HEK293T (cell line): ENCODE measurements at regions not wholly inside any gene's neighbourhood (a gene's known extent, or its start where the extent isn't known, plus 50 kb on each side); places are given as distances from the start of the nearest gene placed in this dataset.

Experiments
- CTCF ChIA-PET: fragments of 350-600 bp; formaldehyde crosslinking; extraction: SDS; loops from one replicate; lab custom pipeline; 2021; ENCODE audit warnings: antibody characterized with exemption, inconsistent platforms; lab: Yijun Ruan, JAX
- POLR2A ChIA-PET: fragments of 350-600 bp; formaldehyde crosslinking; extraction: SDS; loops from one replicate; lab custom pipeline; 2020; ENCODE audit warnings: antibody characterized with exemption, inconsistent platforms; lab: Yijun Ruan, JAX
- DNase-seq: peaks from one replicate; pipeline ENCODE4 v3.0.0; 2012; ENCODE audit warnings: mixed read lengths; ENCODE audit errors: extremely low spot score
- ARNT ChIP-seq: fragments of 450-650 bp; IDR thresholded peaks from 2 replicates; pipeline ENCODE4 v1.6.1; 2017; ENCODE audit warnings: mild to moderate bottlenecking
- BHLHE40 ChIP-seq: fragments of 450-650 bp; IDR thresholded peaks from 2 replicates; pipeline ENCODE4 v1.6.1; 2016; ENCODE audit warnings: mild to moderate bottlenecking, moderate library complexity, borderline replicate concordance
- CTBP1 ChIP-seq: fragments of 450-650 bp; IDR thresholded peaks from 2 replicates; pipeline ENCODE4 v1.6.1; 2016; ENCODE audit warnings: borderline replicate concordance
- ELF4 ChIP-seq: fragments of 450-650 bp; IDR thresholded peaks from 2 replicates; pipeline ENCODE4 v1.6.1; 2017; ENCODE audit warnings: antibody characterized with exemption
- FOXA1 ChIP-seq: fragments of 450-650 bp; IDR thresholded peaks from 2 replicates; pipeline ENCODE4 v1.6.1; 2016; ENCODE audit warnings: mild to moderate bottlenecking
- FOXK2 ChIP-seq: fragments of 450-650 bp; IDR thresholded peaks from 2 replicates; pipeline ENCODE4 v1.6.1; 2016; ENCODE audit warnings: mild to moderate bottlenecking
- FOXM1 ChIP-seq: fragments of 450-650 bp; IDR thresholded peaks from 2 replicates; pipeline ENCODE4 v1.6.1; 2017; ENCODE audit warnings: mild to moderate bottlenecking, borderline replicate concordance
- HDGF ChIP-seq: fragments of 450-650 bp; IDR thresholded peaks from 2 replicates; pipeline ENCODE4 v1.6.1; 2017; ENCODE audit warnings: antibody characterized with exemption, borderline replicate concordance
- L3MBTL2 ChIP-seq: fragments of 450-650 bp; conservative IDR thresholded peaks from 2 replicates; pipeline ENCODE4 v1.6.1; 2016; ENCODE audit warnings: mild to moderate bottlenecking
- LEF1 ChIP-seq: fragments of 450-650 bp; IDR thresholded peaks from 2 replicates; pipeline ENCODE4 v1.6.1; 2017; ENCODE audit warnings: mild to moderate bottlenecking, borderline replicate concordance
- NFRKB ChIP-seq: fragments of 450-650 bp; IDR thresholded peaks from 2 replicates; pipeline ENCODE4 v1.6.1; 2016; ENCODE audit warnings: mild to moderate bottlenecking, moderate library complexity
- SP1 ChIP-seq: fragments of 450-650 bp; IDR thresholded peaks from 2 replicates; pipeline ENCODE4 v1.6.1; 2017
- SUZ12 ChIP-seq: fragments of 450-650 bp; IDR thresholded peaks from 2 replicates; pipeline ENCODE4 v1.6.1; 2016; ENCODE audit warnings: mild to moderate bottlenecking
- TARDBP ChIP-seq: fragments of 450-650 bp; IDR thresholded peaks from 2 replicates; pipeline ENCODE4 v1.6.1; 2016
- ZNF384 ChIP-seq: fragments of 450-650 bp; IDR thresholded peaks from 2 replicates; pipeline ENCODE4 v1.6.1; 2016
- TF ChIP-seq, protein P1 (sequence below): fragments of 450-650 bp; IDR thresholded peaks from 2 replicates; pipeline ENCODE4 v1.6.1; 2016

DNA sequence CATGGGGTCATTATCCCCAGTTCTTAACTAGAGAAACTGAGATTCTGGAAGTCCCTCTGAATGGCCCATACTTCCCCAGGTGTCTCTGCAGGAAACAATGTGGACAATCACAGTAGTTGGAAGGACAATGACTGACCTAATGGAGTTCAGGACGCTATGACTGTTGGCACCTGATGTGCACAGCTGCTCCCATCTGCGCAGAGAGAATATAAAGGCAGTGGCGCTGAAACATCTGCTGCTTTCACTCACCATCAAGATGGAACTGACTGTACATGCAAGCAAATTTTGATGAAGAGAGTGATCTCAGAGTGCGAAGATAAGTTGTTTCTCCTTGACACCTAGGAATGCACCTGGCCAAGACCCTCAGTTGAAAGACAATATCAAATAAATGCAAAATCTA lies 395.7 kb upstream of the ASIC2 start:
- DNase-seq = no peak
- no peak for TF ChIP-seq FOXK2
- no peak for TF ChIP-seq FOXM1
- TF ChIP-seq BHLHE40 = no peak
- TF ChIP-seq LEF1 = no peak
- no peak for TF ChIP-seq TARDBP
- TF ChIP-seq L3MBTL2 = no peak
- TF ChIP-seq ZNF384 = no peak
- TF ChIP-seq ARNT = no peak
- TF ChIP-seq CTBP1 = no peak
- POLR2A ChIA-PET = no interaction called here
- CTCF ChIA-PET = no interaction called here

DNA sequence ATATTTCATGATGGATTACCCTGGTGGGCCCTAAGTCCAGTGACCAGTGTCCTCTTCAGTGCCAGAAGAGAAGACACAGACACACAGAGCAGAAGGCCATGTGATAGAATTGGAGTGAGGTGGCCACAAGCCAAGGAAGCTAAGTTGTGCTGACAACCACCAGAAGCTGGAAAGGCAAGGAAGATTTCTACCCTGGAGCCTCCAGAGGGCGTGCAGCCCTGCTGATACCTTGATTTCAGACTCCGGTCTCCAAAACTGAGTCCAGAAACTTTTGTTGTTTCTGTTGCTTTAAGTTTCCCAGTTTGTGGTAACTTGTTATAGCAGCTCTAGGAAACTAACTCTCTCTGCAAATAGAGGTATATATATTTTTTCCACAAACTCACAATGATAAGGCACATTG lies 396.6 kb upstream of the ASIC2 start:
- ChIA-PET POLR2A (no interaction called here), CTCF (interaction anchor here (0.8 kb wide), 1 partner anchor 14 kb away, joined by 4 read pairs; no protein-coding TSS in a partner anchor)
- no peak for DNase-seq
- TF ChIP-seq BHLHE40 = no peak
- TF ChIP-seq ELF4 = no peak
- TF ChIP-seq LEF1 = no peak
- TF ChIP-seq ZNF384 = no peak
- TF ChIP-seq NFRKB = no peak
- TF ChIP-seq TARDBP = no peak
- TF ChIP-seq ARNT = no peak
- TF ChIP-seq, protein P1, sequence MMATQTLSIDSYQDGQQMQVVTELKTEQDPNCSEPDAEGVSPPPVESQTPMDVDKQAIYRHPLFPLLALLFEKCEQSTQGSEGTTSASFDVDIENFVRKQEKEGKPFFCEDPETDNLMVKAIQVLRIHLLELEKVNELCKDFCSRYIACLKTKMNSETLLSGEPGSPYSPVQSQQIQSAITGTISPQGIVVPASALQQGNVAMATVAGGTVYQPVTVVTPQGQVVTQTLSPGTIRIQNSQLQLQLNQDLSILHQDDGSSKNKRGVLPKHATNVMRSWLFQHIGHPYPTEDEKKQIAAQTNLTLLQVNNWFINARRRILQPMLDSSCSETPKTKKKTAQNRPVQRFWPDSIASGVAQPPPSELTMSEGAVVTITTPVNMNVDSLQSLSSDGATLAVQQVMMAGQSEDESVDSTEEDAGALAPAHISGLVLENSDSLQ = no peak
- TF ChIP-seq SP1 = no peak
- no peak for TF ChIP-seq SUZ12
- no peak for TF ChIP-seq CTBP1
- no peak for TF ChIP-seq FOXM1
- no peak for TF ChIP-seq FOXA1
- no peak for TF ChIP-seq L3MBTL2
- no peak for TF ChIP-seq FOXK2
- no peak for TF ChIP-seq HDGF

DNA sequence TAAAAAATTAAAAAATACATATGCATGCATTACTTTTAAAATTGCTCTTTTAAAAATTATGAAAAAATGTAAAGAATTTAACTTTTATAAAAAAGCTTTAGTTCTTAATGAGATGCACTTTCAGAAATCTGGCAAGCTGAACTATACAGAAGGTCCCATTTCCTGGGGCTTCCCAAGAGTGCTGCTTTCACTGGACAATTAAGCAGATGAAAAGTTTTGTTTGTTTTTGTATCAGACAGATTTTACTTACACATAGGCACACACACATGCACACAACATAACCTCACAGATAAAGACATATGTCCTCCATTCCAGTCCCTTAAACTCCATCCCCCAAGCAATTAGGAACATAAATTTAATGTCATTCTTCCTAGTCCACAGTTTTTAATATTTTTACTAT lies 402.3 kb upstream of the ASIC2 start:
- POLR2A ChIA-PET = no interaction called here
- CTCF ChIA-PET = no interaction called here
- no peak for DNase-seq
- TF ChIP-seq LEF1 (no peak), TARDBP (no peak), CTBP1 (no peak), ZNF384 (no peak), SUZ12 (no peak), NFRKB (no peak), SP1 (no peak), HDGF (no peak), FOXA1 (no peak), FOXM1 (no peak), L3MBTL2 (no peak), ELF4 (no peak), BHLHE40 (no peak), ARNT (no peak), FOXK2 (no peak)
- TF ChIP-seq, protein P1 = no peak

DNA sequence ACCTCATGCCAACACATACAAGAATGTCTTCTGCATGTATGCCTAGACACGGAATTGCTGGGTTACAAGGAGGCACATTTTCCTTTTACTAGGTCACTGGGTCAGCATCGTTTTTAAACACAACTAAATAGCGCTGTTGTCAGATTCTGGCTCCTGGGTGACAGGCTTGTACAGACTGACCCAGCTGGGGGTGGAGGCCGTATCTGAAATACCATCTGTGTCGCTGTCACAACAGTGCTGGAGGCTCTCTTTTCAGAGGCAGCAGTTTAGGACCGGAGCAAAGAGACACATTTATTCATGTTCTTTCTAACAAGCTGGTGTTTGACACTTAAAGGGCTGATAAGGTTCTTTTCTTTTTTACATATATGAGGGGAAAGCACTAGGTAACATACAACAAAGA lies 403.0 kb upstream of the ASIC2 start:
- DNase-seq = no peak
- POLR2A ChIA-PET = no interaction called here
- CTCF ChIA-PET = no interaction called here
- no peak for TF ChIP-seq CTBP1
- no peak for TF ChIP-seq ELF4
- no peak for TF ChIP-seq BHLHE40
- no peak for TF ChIP-seq HDGF
- TF ChIP-seq ZNF384 = no peak
- no peak for TF ChIP-seq SUZ12
- no peak for TF ChIP-seq L3MBTL2
- no peak for TF ChIP-seq FOXK2
- no peak for TF ChIP-seq SP1
- no peak for TF ChIP-seq FOXA1
- no peak for TF ChIP-seq NFRKB
- no peak for TF ChIP-seq TARDBP
- TF ChIP-seq LEF1 = no peak
- TF ChIP-seq, protein P1 = no peak

DNA sequence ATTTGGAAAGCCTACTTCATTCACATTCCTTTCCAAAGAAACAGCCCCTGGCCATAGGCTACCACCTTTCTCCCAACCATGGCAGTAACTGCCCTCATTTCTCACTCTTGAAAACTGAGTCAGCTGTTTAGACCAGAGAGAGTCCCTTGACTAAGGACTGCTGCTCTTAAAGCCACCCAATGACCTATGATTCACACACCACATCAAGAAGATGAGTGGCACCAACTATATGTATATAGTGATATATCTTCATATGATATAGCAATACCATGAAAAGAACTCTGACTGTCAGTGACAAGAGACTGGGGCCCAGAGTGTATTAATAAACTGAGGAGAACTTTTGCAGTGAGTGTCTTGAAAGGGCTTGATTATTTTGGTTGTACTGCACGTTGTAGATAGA lies 404.5 kb upstream of the ASIC2 start:
- TF ChIP-seq SP1 = no peak
- TF ChIP-seq TARDBP = no peak
- no peak for TF ChIP-seq CTBP1
- no peak for TF ChIP-seq HDGF
- TF ChIP-seq, protein P1 = no peak
- ChIA-PET POLR2A (no interaction called here), CTCF (no interaction called here)
- no peak for DNase-seq

DNA sequence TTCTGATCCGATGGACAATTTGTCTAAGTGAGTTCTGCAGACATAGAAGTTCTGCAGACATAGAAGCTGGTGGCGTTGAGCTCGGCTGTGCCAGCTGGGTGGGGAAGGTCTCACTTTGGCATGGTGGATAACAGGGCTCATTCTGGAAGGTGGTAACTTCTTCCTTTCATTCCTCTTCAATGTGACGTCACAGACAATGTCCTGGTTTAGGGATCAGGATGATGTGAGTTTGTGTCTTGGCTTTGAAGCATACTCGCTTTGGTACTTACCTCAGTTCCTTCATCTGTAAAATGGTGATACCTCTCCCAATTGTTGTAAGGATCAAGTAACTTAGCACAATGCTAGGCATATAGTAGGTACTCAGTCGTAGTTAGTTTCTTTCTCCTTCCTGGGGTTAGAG lies 408.8 kb upstream of the ASIC2 start:
- ChIA-PET POLR2A (no interaction called here), CTCF (no interaction called here)
- TF ChIP-seq FOXK2 (no peak), ELF4 (no peak), L3MBTL2 (no peak), TARDBP (no peak), HDGF (no peak), NFRKB (no peak), FOXM1 (no peak), FOXA1 (no peak), SP1 (no peak), ZNF384 (no peak), BHLHE40 (no peak), SUZ12 (no peak), LEF1 (no peak)
- TF ChIP-seq, protein P1 = no peak
- DNase-seq = no peak
